ENCODE measurements at regions not wholly inside any gene's neighbourhood (a gene's known extent, or its start where the extent isn't known, plus 50 kb on each side); places are given as distances from the start of the nearest gene placed in this dataset.

- no peak overlapping the region for H3K4me3 ChIP-seq
- H3K27me3 ChIP-seq (replicated peaks; ENCODE audit: insufficient read depth) = no peaks in the 10 kb centered on the region
- H3K4me1 ChIP-seq (ENCODE audit: control insufficient read depth in 1 of 2, low read depth in 2 of 2) = no peaks in the 10 kb centered on the region
- H3K27ac ChIP-seq = no peak overlapping the region
- H3K9me3 ChIP-seq = no peaks in the 10 kb centered on the region
- no peak for TF ChIP-seq CTCF (IDR thresholded peaks at IDR 0.05)
- ATAC-seq (ENCODE audit: insufficient number of reproducible peaks, low FRiP score, low read depth) (no peak), DNase-seq (ENCODE audit: low spot score) (no peak)
- no peaks in the 10 kb centered on the region for H3K36me3 ChIP-seq
These were observed 172.4 kb upstream of the KCNH7 start for GRCh38 chr2:163011000-163011399.

- ATAC-seq (ENCODE audit: insufficient number of reproducible peaks, low FRiP score, low read depth) = no peak
These were observed 170.1 kb upstream of the KCNH7 start for GRCh38 chr2:163008642-163009041.

GRCh38 chr2:162994718-162995117 is 156.2 kb upstream of the KCNH7 start:
- no peak for TF ChIP-seq CTCF (IDR thresholded peaks at IDR 0.05)
- no peaks in the 10 kb centered on the region for H3K36me3 ChIP-seq
- ATAC-seq (ENCODE audit: insufficient number of reproducible peaks, low FRiP score, low read depth) (no peak), DNase-seq (ENCODE audit: low spot score) (no peak)
- no peaks in the 10 kb centered on the region for H3K4me1 ChIP-seq (ENCODE audit: control insufficient read depth in 1 of 2, low read depth in 2 of 2)
- H3K27me3 ChIP-seq (replicated peaks; ENCODE audit: insufficient read depth) = no peaks in the 10 kb centered on the region
- no peaks in the 10 kb centered on the region for H3K9me3 ChIP-seq
- H3K27ac ChIP-seq = no peak overlapping the region
- no peak overlapping the region for H3K4me3 ChIP-seq

More at GRCh38 chr2:163008642-163009041, 170.1 kb upstream of the KCNH7 start:
- no peak overlapping the region for H3K4me3 ChIP-seq
- H3K27ac ChIP-seq = no peak overlapping the region
- no peaks in the 10 kb centered on the region for H3K27me3 ChIP-seq (replicated peaks; ENCODE audit: insufficient read depth)
- H3K36me3 ChIP-seq = no peaks in the 10 kb centered on the region
- H3K9me3 ChIP-seq = no peaks in the 10 kb centered on the region
- no peak for TF ChIP-seq CTCF (IDR thresholded peaks at IDR 0.05)
- DNase-seq (ENCODE audit: low spot score) = no peak
- H3K4me1 ChIP-seq (ENCODE audit: control insufficient read depth in 1 of 2, low read depth in 2 of 2) = no peaks in the 10 kb centered on the region

GRCh38 chr2:162992828-162993227 is 154.3 kb upstream of the KCNH7 start:
- TF ChIP-seq CTCF (IDR thresholded peaks at IDR 0.05) = no peak
- no peak overlapping the region for H3K4me3 ChIP-seq
- no peaks in the 10 kb centered on the region for H3K4me1 ChIP-seq (ENCODE audit: control insufficient read depth in 1 of 2, low read depth in 2 of 2)
- ATAC-seq (ENCODE audit: insufficient number of reproducible peaks, low FRiP score, low read depth) = no peak
- H3K27ac ChIP-seq = no peak overlapping the region
- DNase-seq (ENCODE audit: low spot score) = no peak
- no peaks in the 10 kb centered on the region for H3K27me3 ChIP-seq (replicated peaks; ENCODE audit: insufficient read depth)
- no peaks in the 10 kb centered on the region for H3K9me3 ChIP-seq
- H3K36me3 ChIP-seq = no peaks in the 10 kb centered on the region

- Histone ChIP-seq H3K27me3 (replicated peaks; ENCODE audit: insufficient read depth) (no peaks in the 10 kb centered on the region), H3K4me1 (ENCODE audit: control insufficient read depth in 1 of 2, low read depth in 2 of 2) (no peaks in the 10 kb centered on the region), H3K4me3 (no peak overlapping the region), H3K36me3 (no peaks in the 10 kb centered on the region), H3K27ac (no peak overlapping the region), H3K9me3 (no peaks in the 10 kb centered on the region)
- DNase-seq (ENCODE audit: low spot score) (no peak), ATAC-seq (ENCODE audit: insufficient number of reproducible peaks, low FRiP score, low read depth) (no peak)
- TF ChIP-seq CTCF (IDR thresholded peaks at IDR 0.05) = no peak
These were observed 150.9 kb upstream of the KCNH7 start for GRCh38 chr2:162989507-162989906.

Measured in thoracic aorta (tissue), 2 donors.